ENCODE measurements at regions not wholly inside any gene's neighbourhood (a gene's known extent, or its start where the extent isn't known, plus 50 kb on each side); places are given as distances from the start of the nearest gene placed in this dataset.

GRCh38 chr1:198377702-198378101 is 162.8 kb downstream of the ATP6V1G3 start:
- TF ChIP-seq CTCF (optimal IDR thresholded peaks at IDR 0.05 in 1 of 3, IDR thresholded peaks at IDR 0.05 in 1 of 3, conservative IDR thresholded peaks at IDR 0.05 in 1 of 3; ENCODE audit: extremely low read depth in 1 of 3, insufficient read depth in 2 of 3, low read length in 3 of 3) (no peak), EZH2 (IDR thresholded peaks at IDR 0.05; ENCODE audit: low read length) (no peak)
- H2AFZ ChIP-seq (ENCODE audit: control insufficient read depth, low read length): no peak overlapping the region
- dilution Hi-C loops (cut with MboI; ENCODE audit: extremely low pct_ligation_motif_present, low sequenced_read_pairs): no loop called here
- H3K9ac ChIP-seq (ENCODE audit: control insufficient read depth, extremely low read depth, insufficient read depth, low read length): no peak overlapping the region
- DNase-seq (ENCODE audit: low read depth, low spot score) (no peak), FAIRE-seq (no peak)
- H3K27me3 ChIP-seq (ENCODE audit: control insufficient read depth, extremely low read depth, insufficient read depth, low read length): no peaks in the 10 kb centered on the region
- no peaks in the 10 kb centered on the region for H3K4me1 ChIP-seq (ENCODE audit: control insufficient read depth, extremely low read depth, insufficient read depth, low read length)
- no peak overlapping the region for H3K4me3 ChIP-seq (ENCODE audit: control insufficient read depth in 2 of 3, extremely low read depth in 1 of 3, insufficient read depth in 2 of 3, low read depth in 1 of 3, low read length in 3 of 3)
- H3K9me1 ChIP-seq (ENCODE audit: control insufficient read depth, extremely low read depth, insufficient read depth, low read length): no peaks in the 10 kb centered on the region
- H3K79me2 ChIP-seq (ENCODE audit: control insufficient read depth, insufficient read depth, low read length): no peaks in the 10 kb centered on the region
- H3K36me3 ChIP-seq (ENCODE audit: control insufficient read depth in 2 of 2, extremely low read depth in 1 of 2, insufficient read depth in 2 of 2, low read length in 2 of 2): no peaks in the 10 kb centered on the region
- no peak overlapping the region for H3K4me2 ChIP-seq (ENCODE audit: control insufficient read depth, extremely low read depth, insufficient read depth, low read depth, low read length)
- H4K20me1 ChIP-seq (ENCODE audit: control insufficient read depth, extremely low read depth, insufficient read depth, low read length): no peaks in the 10 kb centered on the region
- no peak overlapping the region for H3K27ac ChIP-seq (ENCODE audit: control insufficient read depth, insufficient read depth, low read length)
- H3K9me3 ChIP-seq (ENCODE audit: control insufficient read depth, low read depth, low read length): peaks cover 3% of the 10 kb centered on the region

GRCh38 chr1:198374288-198374687 is 166.2 kb downstream of the ATP6V1G3 start:
- no peak overlapping the region for H3K9ac ChIP-seq (ENCODE audit: control insufficient read depth, extremely low read depth, insufficient read depth, low read length)
- H3K79me2 ChIP-seq (ENCODE audit: control insufficient read depth, insufficient read depth, low read length): no peaks in the 10 kb centered on the region
- H3K36me3 ChIP-seq (ENCODE audit: control insufficient read depth in 2 of 2, extremely low read depth in 1 of 2, insufficient read depth in 2 of 2, low read length in 2 of 2): no peaks in the 10 kb centered on the region
- no peaks in the 10 kb centered on the region for H3K4me1 ChIP-seq (ENCODE audit: control insufficient read depth, extremely low read depth, insufficient read depth, low read length)
- H3K9me1 ChIP-seq (ENCODE audit: control insufficient read depth, extremely low read depth, insufficient read depth, low read length): no peaks in the 10 kb centered on the region
- FAIRE-seq (no peak), DNase-seq (ENCODE audit: low read depth, low spot score) (no peak)
- no peak overlapping the region for H3K27ac ChIP-seq (ENCODE audit: control insufficient read depth, insufficient read depth, low read length)
- no peak overlapping the region for H2AFZ ChIP-seq (ENCODE audit: control insufficient read depth, low read length)
- H3K4me2 ChIP-seq (ENCODE audit: control insufficient read depth, extremely low read depth, insufficient read depth, low read depth, low read length): no peak overlapping the region
- dilution Hi-C loops (cut with MboI; ENCODE audit: extremely low pct_ligation_motif_present, low sequenced_read_pairs): no loop called here
- H3K9me3 ChIP-seq (ENCODE audit: control insufficient read depth, low read depth, low read length): peaks cover 3% of the 10 kb centered on the region
- H3K4me3 ChIP-seq (ENCODE audit: control insufficient read depth in 2 of 3, extremely low read depth in 1 of 3, insufficient read depth in 2 of 3, low read depth in 1 of 3, low read length in 3 of 3): no peak overlapping the region
- H4K20me1 ChIP-seq (ENCODE audit: control insufficient read depth, extremely low read depth, insufficient read depth, low read length): no peaks in the 10 kb centered on the region
- TF ChIP-seq EZH2 (IDR thresholded peaks at IDR 0.05; ENCODE audit: low read length): no peak
- no peak for TF ChIP-seq CTCF (optimal IDR thresholded peaks at IDR 0.05 in 1 of 3, IDR thresholded peaks at IDR 0.05 in 1 of 3, conservative IDR thresholded peaks at IDR 0.05 in 1 of 3; ENCODE audit: extremely low read depth in 1 of 3, insufficient read depth in 2 of 3, low read length in 3 of 3)
- no peaks in the 10 kb centered on the region for H3K27me3 ChIP-seq (ENCODE audit: control insufficient read depth, extremely low read depth, insufficient read depth, low read length)
